DOHH2 (cell line): ENCODE measurements at regions not wholly inside any gene's neighbourhood (a gene's known extent, or its start where the extent isn't known, plus 50 kb on each side); places are given as distances from the start of the nearest gene placed in this dataset.

Experiments used
- EZH2phosphoT487 ChIP-seq: fragments of 200-600 bp; sonication (generic); IDR thresholded peaks from 2 replicates; pipeline ENCODE4 v1.6.1; 2017; ENCODE audit warnings: borderline replicate concordance, mild to moderate bottlenecking, antibody characterized with exemption, low read length, moderate library complexity, mixed read lengths
- TF ChIP-seq, protein P1 (sequence below): fragments of 200-600 bp; sonication (generic); IDR thresholded peaks from one replicate; pipeline ENCODE4 v1.5.1; 2014; ENCODE audit warnings: antibody characterized with exemption, mild to moderate bottlenecking, low read depth, low read length; ENCODE audit not compliant: poor library complexity, severe bottlenecking

DNA sequence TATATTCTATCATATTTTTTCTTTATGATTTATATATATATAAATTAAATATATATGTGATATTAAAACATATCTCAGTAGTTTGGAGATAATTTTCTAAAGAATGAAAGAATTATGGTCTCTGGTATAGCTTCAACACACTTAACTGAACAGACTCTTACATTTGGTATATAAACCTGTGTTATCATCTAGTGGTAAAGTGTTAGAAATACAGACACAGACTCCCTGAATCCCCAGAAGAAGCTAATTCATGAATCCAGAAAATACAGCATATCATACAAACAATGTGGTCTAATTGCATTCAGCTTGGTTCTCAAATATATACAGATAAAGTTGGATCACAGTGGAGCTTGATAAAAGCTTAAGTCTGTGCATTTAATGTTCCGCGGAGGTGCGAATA, 1100.4 kb downstream of the ROBO2 start:
- TF ChIP-seq, protein P1, sequence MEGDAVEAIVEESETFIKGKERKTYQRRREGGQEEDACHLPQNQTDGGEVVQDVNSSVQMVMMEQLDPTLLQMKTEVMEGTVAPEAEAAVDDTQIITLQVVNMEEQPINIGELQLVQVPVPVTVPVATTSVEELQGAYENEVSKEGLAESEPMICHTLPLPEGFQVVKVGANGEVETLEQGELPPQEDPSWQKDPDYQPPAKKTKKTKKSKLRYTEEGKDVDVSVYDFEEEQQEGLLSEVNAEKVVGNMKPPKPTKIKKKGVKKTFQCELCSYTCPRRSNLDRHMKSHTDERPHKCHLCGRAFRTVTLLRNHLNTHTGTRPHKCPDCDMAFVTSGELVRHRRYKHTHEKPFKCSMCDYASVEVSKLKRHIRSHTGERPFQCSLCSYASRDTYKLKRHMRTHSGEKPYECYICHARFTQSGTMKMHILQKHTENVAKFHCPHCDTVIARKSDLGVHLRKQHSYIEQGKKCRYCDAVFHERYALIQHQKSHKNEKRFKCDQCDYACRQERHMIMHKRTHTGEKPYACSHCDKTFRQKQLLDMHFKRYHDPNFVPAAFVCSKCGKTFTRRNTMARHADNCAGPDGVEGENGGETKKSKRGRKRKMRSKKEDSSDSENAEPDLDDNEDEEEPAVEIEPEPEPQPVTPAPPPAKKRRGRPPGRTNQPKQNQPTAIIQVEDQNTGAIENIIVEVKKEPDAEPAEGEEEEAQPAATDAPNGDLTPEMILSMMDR = no peak
- no peak for TF ChIP-seq EZH2phosphoT487
